Raji (cell line): ENCODE measurements at regions not wholly inside any gene's neighbourhood (a gene's known extent, or its start where the extent isn't known, plus 50 kb on each side); places are given as distances from the start of the nearest gene placed in this dataset.

ENCODE experiments used
- POLR2A ChIP-seq: IDR thresholded peaks from 2 replicates; pipeline ENCODE4 v1.6.1; 2011; ENCODE audit warnings: low read depth, low read length, control low read depth; ENCODE audit not compliant: insufficient read depth

DNA sequence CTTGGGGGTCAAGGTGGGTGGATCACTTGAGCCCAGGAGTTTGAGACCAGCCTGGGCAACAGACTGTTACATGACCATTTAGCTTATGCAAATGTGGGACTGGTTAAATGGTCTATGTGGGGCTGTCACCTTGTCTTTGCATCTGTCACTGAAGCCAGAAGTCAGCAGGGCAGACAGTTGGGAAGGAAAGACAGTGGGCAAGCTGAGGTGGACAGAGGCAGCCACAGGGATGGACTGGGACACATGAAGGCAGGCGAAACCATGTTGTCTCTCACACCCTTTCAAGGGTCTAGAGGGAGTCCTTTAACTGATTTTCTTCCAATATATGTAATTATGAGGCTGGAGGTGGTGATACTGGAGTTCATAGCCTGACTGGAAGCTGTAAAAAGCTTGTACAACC, 426.4 kb downstream of the TMEM121 start:
- peak; percentile 70 for TF ChIP-seq POLR2A

DNA sequence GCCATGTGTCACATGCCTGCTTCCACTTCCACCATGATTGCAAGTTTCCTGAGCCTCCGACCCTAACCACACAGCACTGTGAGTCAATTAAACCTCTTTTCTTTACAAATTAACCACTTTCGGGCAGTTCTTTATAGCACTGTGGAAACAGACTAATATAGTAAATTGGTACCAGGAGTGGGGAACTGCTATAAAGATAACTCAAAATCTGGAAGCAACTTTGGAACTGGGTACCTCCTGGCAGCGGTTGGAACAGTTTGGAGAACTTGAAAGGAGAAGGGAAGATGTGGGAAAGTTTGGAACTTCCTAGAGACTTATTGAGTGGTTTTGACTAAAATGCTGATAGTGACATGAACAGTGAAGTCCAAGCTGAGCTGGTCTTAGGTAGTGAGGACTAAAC, 436.1 kb downstream of the TMEM121 start:
- no peak for TF ChIP-seq POLR2A

DNA sequence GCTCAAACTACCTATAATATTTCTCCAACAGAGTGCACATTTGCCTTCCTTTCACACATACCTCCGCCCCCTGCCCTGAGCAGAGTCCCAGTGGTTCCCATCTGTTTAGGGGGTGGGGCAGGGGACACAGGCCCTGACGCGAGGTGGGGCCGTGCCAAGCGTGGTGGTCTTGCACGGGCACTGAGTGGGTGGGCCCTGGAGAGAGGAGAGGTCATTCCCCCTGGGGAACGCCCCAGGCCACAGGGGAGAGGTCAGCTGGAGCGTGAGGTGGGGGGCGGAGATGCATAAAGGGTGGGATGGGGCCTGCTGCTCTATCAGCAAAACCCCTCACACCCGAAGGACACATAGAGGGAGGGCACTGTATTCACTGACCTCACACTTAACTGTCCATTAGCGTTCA, 441.9 kb downstream of the TMEM121 start:
- TF ChIP-seq POLR2A: no peak

GRCh38 chr14:105971593-105972500, 445.5 kb downstream of the TMEM121 start:
- no peak for TF ChIP-seq POLR2A

DNA sequence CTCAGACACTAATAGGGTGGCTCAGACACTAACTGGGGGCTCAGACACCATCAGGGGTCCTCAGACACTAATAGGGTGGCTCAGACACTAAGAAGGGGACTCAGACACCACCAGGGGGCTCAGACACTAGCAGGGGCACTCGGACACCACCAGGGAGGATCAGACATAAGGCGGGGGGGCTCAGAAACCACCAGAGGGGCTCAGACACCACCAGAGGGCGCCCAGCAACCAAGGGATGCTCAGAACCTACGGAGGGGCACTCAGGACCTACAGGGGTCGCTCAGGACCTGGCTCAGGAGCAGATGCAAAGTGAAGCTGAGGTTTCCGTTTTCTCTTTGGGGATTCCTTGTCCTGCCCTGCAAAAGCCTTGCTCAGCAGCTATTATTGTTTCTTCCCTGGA, 448.5 kb downstream of the TMEM121 start:
- TF ChIP-seq POLR2A: no peak

- no peak for TF ChIP-seq POLR2A
Observed at GRCh38 chr14:105978618-105979295, 452.4 kb downstream of the TMEM121 start.

GRCh38 chr14:105979446-105979845, 453.1 kb downstream of the TMEM121 start:
- TF ChIP-seq POLR2A: no peak

GRCh38 chr14:105980224-105980623, 453.8 kb downstream of the TMEM121 start:
- no peak for TF ChIP-seq POLR2A

- no peak for TF ChIP-seq POLR2A
Observed at GRCh38 chr14:105982664-105983063, 456.3 kb downstream of the TMEM121 start.

DNA sequence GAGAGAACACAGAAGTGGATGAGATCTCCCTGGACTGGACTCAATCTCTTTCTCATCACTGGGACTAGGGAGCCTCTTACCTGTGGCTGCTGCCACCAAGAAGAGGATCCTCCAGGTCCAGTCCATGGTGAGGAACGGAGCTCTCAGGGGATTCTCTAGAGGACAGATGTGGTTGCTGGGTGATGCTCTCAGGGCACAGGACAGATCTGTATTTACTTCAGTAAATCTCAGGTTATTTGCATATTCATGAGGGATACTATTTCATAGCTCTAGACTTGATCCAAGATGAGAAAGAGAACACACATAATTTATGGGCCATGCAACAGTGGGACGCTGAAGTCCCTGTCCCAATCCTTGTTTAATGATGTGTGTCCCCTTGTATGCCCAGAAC, 460.5 kb downstream of the TMEM121 start:
- TF ChIP-seq POLR2A: no peak

DNA sequence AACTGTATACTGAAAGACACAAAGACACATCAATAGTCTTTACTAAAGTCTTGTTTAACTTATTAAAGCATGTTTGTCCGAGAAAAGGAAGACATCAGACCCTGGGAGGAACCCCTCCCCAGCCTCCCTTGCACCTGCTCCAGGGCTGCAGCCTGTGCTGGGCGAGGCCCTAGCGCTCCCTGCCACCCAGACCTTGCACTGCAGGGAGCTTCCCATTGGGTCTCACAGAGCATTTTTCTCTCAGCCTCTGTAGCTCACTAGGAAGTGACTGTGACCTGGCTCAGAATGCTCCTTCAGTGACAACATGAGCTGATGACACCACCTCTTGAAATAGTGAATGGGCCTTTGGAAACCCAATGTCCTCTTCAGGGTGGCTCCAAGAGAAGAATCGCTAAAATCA, 461.2 kb downstream of the TMEM121 start:
- no peak for TF ChIP-seq POLR2A

DNA sequence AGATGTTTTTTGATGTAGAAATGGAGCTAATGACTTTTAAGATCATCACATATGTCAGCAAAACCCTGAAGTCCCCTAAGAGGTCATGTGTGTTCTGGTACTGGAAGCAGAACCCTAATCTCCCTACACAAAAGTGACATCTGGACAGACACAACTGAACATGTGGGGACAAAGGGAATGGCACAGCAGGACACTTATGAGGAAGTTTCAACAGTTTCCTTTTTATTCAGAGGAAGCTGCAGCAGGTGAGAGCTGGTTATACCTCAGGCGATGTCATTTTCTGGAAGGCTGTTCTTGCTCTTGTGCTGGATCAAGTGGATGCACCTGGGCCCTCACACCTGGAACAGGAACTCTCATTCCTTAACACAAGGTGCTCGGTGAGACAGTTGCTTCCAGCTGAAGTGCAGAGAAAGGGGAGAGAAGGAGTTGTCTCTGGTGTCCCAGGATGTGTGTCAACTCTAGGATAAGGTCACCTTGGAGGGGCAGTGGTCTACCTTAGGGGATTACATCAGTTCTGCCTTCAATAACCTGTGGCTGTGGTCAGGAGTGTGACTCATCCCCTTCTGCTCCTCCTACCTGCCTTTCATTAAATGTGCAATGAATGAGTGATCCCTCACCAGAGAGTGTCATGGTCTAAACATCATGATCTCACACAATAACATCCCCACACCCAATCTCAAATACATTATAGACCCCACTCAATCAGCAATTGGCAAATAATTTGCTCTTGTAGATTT, 463.4 kb downstream of the TMEM121 start:
- no peak for TF ChIP-seq POLR2A

DNA sequence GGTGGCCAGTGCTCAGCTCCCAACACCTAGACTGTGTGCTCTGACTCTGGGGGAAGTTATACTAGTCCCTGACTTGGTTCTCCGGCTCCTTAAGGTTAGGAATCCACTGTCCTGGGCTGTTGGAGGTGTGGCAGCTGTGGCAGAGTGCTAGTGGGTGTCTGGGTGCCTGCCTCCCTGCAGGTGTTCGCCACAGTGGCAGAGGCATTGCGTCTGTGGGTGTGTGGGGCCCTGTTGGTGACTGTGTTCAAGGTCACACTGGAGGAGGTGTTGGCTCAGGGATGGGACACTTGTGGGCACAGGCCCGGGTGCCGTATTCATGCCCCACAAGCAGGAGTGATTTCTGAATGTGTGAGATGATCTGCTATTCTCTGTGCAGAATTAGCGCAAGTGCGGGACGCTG, 467.4 kb downstream of the TMEM121 start:
- no peak for TF ChIP-seq POLR2A

DNA sequence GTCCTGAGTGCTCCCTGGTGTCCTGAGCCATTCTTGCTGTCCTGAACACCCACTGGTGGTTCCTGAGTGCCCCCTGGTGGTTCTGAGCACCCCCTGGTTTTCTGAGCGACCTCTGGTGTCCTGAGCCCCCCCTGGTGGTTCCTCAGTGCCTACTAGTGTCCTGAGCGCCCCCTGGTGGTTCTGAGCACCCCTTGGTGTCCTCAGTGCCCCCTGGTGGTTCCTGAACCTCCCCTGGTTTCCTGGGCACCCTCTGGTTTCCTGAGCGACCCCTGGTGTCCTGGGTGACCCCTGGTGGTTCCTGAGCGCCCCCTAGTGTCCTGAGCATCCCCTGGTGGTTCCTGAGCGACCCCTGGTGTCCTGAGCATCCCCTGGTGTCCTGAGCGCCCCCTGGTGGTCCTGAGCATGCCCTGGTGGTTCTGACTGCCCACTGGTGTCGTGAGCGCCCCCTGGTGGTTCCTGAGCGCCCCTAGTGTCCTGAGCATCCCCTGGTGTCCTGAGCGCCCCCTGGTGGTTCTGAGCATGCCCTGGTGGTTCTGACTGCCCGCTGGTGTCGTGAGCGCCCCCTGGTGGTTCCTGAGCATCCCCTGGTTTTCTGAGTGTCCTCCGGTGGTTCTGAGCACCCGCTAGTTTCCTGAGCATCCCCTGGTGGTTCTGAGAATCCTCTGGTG, 473.1 kb downstream of the TMEM121 start:
- no peak for TF ChIP-seq POLR2A

DNA sequence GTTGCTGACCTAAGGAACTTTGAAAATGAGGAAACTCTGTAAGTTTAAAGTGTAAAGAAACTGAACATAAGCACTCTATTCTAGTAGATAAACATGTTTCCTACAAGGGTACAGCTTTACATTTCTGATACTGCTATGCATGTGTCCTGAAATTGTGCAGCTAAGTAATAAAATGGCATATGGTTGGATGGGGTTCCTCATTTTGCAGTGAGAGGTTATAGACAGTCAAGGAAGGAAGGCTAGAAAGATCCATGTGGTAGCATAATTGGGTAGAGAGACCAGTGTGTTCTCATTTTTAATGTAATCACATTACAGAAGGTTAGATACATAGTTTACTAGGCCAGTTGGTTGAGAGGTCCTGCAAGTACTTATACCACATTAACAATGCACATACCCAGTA, 477.0 kb downstream of the TMEM121 start:
- TF ChIP-seq POLR2A: no peak
